HG03378 (cell line): ENCODE measurements at regions not wholly inside any gene's neighbourhood (a gene's known extent, or its start where the extent isn't known, plus 50 kb on each side); places are given as distances from the start of the nearest gene placed in this dataset.
"Not testable (repeated sequence)": the region's sequence is repeated elsewhere in the genome, so short reads cannot be mapped to it uniquely, and the experiment has no call there.

Experiments used
- ATAC-seq: cut with Tn5 transposase; IDR thresholded peaks from one replicate; pipeline ENCODE4 v1.9.1; 2021; ENCODE audit warnings: mild to moderate bottlenecking, moderate library complexity; ENCODE audit not compliant: unreplicated experiment

DNA sequence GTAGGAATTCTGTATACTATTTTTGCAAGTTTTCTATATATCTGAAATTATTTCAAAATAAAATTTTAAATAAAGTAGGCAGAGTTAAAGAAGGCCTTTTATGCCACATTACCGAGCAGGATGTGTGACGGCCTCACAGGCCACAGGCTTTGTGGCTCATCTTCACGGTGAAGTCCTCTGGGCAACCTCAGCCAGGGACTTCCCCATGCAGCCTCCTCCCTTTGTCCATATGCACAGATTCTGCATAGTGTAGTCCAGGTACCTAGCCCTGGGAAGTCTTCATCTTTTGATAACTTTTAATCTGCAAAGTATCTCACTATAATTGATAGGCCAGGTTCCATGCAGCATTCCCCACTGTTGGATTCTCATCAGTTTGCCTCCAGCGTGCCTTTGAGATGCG is 62.8 kb downstream of the ARHGAP11B start:
- not testable (repeated sequence) for ATAC-seq

DNA sequence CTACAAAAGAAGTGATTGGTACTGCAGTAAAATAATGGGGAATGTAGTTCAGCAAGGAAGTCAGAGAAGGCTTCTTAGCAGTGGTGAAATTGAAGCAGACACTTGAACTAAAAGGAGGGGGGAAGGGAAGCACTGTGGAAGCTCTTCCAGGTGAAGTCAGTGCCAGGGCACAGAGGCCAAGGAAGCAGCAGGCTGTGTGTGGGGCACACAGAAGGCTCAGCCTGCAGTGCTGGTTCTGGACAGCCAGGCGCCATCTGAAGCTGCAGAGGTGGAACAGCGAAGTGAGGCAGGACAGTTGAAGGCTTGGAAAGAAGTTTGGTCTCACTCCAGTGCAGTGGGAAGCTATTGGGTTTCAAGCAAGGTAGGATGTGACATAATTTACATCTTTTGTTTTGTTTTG is 64.2 kb downstream of the ARHGAP11B start:
- not testable (repeated sequence) for ATAC-seq

DNA sequence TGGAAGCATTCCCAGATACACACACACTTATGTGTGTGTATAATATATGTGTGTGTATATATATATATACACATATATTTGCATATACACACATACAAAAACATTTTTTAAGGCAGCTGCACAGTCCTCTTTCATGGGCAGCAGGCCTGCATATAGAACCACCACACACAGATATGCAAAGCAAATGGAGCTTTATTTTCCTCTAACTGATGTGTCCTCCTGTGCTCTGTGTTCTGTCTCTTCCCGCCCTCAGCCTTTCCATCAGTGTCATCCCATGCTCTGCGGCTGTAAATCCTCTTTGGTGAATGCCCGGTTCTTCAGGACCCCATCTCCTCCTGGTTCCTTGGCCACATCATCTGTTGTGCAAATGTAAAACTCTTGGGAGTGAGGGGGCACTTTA is 69.9 kb downstream of the ARHGAP11B start:
- not testable (repeated sequence) for ATAC-seq

DNA sequence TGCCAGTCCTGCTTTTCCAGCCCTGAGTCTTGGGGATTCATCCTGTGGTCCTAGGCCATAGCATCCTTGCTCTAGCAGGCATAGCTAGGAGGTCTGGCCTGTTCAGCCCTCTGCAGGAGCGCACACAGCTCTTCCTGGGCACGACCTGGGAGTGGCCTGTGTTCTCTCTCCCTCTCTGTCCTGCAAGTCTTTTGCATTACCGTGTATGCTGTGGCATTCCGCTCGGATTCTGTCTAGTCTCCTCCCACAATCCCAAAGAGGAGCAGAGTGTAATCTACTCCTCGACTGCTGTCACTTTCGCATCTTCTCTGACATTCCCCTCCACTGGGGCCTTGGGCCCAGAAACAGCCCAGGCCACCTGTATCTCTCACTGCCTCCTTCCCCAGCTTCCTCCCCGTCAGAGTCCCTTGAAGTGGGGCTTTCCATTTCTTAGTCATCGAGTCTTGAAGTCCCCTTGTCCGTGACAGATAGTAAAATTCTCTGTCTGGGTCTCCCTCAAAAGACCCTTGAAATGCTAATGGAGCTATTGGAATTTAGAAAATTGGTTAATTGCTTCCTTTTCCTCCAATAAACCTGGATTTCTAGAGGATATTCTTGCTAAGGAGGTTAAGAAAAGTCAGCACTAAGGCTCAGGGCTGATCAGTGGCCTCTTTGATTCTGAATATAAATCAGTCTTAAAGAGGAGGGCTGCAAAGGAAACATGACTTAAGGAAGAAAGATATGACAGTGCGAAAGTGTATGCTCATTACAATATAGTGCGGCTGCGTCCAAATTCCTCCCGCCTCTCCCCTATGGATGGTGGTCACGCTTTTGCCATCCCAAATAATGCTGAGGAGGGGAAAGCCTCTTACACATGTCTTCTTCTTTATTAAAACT is 70.7 kb downstream of the ARHGAP11B start:
- ATAC-seq = peak; percentile 80

DNA sequence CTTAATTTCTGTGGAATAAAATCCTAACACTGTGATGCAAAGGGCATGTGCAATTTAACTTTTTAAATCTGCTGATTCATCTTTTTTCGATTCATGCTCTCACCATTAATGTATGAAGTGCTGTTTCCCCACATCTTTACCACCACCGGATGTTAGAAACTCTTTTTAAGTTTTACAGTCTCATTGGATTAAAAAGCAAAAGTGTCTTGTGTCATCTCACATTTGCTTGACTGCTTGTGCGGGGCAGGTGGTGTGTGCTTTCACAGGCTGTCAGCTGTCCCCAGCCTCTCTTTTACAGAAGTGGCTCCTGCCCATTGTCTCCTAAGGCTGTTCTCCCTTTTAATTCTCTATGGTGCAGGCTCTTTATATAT is 71.4 kb downstream of the ARHGAP11B start:
- ATAC-seq = peak; percentile 46

DNA sequence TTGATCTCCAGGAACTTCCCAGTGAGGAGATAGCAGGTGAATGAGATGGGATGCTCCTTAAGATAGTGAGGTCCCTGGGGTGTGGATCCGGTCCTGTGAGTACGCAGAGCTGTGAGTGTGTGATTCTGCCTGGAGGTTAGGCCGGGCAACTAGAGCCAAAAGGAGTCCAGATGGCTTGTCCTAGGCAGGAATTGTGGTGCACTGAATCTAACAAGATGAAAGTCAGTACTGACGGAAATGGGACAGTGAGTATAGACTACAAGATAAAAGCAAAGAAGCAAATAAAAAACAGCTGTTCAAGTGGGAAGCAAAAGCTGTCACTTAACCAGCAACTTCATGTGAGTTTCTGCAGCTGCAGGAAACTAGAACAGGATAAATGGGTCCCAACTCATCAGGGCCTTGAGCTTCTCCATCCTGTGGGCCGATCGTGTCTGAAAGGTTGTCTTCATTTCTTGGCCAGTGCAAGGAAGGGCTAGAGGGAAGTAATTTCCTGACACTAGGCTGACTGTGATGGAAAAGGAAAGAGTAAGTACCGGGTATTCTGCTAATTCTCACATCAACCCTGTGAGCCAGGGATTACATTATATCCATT is 74.2 kb downstream of the ARHGAP11B start:
- ATAC-seq = not testable (repeated sequence)

DNA sequence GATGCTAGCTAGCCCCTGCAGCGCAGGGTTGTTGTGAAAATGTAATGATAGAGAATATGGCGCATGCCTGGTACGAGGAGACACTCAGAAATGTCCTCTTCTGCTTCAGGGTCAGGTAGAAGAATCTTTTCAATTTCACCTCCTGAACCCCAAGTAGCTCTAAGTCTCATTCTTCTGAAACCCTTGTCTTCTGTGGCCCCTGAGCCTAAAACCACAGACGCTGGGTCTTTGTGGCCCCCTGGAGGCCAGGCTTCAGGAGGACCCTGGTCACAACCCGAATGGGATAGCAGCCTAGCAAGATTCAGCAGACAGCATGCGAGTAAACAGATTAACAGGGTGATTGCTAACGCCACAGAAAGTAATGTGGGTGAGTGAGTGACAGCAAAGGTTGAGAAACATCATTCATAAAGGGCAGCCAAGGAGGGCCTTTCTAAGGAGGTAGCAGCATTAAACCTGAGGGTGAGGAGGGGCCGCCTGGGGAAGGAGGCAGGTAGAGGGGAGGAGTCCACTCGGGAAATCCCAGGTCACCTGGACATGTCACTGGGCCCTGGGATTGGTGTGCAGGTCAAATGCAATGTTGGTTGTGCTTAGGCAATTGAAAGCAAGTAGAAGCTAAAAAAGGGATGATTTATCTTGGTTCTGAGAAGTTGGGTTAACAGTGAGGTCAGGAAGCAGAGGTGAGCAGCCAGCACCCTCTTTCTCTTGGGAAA is 82.2 kb downstream of the ARHGAP11B start:
- not testable (repeated sequence) for ATAC-seq

DNA sequence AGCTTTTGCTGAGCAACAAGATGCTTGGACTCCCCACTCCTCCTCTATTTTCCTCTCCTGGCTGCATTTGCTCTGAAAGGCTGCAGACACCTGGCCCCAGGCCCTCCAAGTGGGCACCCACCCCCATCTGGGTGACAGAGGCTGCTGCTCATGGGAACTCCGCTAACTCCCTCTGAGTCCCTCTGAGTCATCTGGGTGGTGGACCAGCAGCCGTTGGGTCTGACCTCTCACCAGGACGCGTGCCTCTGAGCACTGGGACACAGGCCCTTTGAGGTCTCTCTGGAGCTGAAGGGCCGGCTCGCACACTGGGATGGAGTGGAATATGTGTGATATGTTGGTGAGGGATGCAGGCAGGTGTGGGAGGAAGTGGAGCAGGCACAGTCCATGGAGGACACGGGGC is 82.9 kb downstream of the ARHGAP11B start:
- not testable (repeated sequence) for ATAC-seq

DNA sequence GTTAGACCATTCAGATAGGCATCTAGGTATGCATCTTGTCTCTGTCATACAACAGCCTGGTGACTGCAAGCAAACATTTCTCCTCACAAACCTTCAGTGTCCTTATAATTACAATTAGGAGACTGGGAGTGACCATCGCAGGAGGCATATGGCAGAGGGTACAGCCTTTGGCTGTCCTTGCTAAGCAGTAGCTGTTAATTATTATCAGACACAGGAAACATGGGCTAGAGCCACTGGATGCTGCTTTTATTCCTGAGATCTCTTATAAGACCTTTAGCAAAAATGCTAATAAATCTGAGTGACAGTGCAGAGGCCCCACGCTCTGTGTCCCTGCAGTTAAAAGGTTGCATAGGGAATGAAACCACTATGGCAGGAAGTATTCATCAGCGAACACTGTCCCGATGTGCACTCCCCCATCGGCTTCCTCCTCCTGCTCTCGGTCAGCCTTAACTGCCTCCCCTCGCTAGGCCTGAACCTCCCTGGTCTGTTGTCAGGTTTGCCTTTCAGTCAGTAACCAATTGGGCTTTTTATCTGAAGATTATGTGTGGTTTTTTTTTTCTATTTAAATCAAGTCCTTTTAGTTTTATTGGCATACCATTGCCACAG is 92.2 kb downstream of the ARHGAP11B start:
- ATAC-seq = peak; percentile 73

DNA sequence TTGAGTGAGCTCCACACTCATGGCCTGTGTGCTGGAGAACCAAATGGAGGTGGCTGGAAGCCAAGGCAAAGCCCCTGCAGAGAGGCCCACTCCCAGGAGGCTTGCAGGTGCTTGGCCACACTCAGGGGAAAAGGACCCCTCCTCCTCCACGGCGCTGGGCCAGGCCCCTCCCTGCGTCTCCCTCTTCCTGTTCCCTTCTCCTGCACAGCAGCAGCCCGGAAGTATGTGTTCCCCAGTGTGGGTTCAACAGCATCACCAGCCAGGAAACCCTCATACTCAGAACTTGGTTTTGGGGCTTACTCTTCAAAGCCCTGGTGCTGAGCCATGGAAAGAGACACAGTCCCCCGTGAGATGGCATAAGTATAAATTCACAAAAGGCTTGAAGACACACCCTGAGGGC is 93.4 kb downstream of the ARHGAP11B start:
- not testable (repeated sequence) for ATAC-seq

DNA sequence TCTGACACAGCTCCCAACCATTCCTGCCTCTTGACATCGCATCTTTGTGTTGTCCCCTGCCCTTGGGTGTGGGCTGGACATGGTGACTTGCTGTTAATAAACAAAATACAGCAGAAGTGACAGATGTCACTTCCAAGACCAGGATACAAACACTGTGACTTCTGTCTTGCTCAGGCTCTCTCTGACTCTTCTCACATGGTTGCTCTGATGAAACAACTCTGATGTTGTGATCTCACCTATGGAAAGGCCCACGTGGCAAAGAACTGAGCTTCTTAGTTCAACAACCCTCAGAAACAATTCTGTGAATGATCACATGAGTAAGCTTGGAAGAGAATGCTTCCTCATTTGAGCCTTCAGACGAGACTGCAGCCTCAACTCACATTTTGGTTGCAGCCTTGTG is 94.9 kb downstream of the ARHGAP11B start:
- ATAC-seq = not testable (repeated sequence)

DNA sequence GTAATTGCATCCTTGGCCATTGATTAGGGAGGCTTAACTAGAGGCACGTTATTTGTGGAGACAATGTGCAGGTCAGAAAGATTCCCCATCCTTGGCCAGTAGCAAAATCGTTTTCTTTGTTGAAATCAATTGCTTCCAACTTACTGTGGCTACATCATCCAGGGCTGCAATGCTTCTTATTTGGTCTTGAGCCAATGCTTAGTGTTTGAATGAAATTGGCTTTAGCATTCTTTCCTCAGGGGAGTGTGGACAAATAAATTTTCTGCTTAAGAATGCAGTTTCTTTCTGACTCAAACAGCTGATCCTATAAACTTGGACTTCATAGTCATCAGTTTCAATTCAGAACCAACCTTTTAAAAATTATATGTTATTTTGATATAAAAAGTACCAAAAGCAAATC is 95.6 kb downstream of the ARHGAP11B start:
- not testable (repeated sequence) for ATAC-seq

DNA sequence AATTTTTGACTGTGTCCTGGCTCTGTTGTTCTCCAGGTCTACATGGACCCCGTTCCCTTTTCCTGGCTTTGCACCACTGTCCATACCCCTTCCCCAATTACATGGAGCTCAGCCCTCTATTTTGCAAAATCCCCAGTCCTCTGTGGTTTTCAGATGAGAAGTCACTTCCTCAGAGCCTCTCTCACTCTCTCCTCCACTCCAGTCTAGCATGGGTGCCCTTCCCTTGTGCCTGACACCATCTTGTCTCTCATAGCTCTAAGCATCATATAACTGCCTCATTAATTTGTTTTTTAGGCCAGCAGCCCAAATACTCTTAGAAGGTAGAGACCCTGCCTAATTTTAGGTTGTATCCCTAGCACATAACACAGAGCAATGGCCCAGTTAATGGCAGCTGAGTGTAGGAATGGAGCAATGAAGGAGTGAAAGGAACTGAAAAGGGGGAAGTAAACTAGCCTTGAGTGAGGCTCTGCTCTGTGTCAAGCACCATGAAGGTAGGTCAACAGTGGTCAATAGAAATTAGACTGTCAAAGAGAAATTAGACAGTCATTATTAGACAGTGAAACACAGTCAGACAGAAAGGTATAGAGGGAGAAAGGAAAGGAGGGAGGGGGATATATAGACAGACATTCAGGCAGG is 97.7 kb downstream of the ARHGAP11B start:
- not testable (repeated sequence) for ATAC-seq

DNA sequence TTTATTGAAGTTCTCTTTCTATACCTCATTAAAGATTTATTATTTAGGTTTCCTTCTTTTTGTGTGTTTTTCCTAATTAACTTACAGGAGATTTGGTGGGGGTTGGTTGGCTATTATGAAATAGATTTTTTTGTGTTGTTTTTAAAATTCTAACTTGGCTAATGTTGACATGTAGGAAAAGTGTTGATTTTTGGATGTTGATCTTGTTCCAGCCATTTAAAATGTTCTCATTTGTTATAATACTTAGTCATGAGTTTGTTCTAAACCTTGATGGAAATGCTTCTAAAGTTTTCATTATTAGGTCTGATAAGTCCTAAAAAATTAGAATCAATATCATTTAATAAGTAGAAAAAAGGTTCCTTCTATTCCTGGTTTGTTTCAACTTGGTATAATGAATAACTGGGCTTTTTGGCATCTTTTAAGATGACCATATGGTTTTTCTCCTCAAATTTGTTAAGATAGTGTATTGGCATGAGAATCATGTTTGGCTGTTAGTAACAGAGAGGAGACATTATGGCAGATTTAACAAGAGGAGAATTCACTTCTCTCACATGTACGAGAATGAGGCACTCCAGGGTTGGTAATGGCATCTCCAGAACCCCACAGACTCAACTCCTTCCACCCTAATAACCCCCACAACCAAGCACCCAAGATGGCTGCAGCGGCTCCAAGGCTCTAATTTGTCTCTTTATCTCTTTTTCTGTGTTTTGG is 104.1 kb downstream of the ARHGAP11B start:
- ATAC-seq = not testable (repeated sequence)

DNA sequence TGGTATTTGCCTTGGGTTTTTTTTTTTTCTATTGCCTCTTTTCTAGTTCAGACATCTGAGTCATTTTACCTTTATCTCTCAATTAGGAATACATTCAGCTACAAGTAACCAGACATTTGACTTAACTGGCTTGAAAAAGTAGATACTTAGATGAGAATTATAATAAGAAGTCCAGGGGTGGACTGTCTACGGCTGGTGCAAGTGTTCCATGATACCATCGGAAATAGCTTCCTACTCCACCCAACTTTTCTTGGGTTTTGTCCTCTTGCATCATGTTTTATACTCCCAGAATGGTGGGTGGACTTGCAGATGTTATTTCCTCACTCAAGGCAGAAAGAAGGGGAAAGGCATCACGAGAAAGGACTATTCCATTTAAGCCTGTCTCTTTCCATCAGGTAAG is 104.7 kb downstream of the ARHGAP11B start:
- ATAC-seq = not testable (repeated sequence)

DNA sequence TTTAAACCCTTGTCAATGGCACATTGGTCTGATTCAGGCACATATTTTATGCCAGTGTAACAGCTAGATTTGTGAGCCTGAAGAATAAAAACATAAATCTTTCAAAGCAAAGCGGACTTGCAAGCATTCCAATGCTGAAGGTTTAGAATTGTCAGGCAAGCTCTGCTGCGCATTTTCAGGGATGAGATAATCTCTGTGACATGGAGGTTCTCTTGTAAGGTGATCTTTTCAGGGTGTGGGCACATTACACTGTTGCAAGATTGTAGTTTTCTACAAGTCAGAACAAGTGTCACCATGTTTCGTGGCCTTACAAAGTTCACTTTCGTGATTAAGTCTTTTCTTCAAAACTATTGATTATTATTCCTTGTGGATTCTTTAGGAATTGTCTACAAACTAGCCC is 106.2 kb downstream of the ARHGAP11B start:
- not testable (repeated sequence) for ATAC-seq

DNA sequence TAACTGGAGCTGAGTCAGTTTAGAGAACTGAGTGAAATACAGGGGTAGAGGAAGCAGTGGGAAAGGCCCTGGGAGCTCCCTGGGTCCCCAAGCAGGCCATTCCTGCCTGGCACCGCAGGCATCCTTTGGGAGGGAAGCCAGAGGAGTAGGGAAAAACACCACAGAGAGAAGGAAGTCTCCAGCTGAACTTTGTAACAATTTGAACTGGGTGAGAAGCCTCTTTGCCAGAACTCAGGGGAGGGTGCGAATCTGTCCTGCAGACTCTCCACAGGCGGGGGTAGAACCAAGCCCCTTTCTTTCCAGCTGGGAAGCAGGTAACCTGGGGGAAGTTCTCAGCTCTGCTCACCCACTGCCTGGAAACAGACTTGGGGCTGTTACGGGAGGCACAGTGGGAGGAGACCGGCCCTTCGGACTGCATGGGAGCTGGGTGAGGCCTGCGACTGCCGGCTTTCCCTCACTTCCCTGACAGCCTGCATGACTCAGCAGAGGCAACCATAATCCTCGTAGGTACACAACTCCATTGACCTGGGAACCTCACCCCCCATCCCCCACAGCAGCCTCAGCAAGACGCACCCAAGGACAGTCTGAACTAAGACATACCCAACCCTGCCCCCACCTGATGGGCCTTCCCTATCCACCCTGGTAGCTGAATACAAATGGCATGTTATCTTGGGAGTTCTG is 110.1 kb downstream of the ARHGAP11B start:
- ATAC-seq = not testable (repeated sequence)

DNA sequence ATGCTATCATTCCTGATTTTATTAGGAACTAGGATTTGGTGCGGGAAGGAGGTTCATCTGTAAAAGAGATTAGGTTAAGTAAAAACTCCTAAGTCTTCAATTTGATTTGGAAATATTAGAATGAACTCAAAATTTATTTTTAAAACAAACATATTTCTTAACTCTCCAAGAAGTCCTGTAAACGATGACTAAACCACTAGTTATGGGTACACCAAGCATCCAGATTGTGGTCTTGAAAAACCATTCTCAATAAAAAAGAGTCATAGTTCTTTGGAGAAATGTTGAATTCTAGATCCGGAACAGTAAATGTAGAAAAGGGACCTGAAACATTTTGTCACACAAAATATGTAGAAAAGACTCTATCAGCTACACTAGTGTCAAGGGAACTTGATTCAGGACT is 116.9 kb downstream of the ARHGAP11B start:
- not testable (repeated sequence) for ATAC-seq

DNA sequence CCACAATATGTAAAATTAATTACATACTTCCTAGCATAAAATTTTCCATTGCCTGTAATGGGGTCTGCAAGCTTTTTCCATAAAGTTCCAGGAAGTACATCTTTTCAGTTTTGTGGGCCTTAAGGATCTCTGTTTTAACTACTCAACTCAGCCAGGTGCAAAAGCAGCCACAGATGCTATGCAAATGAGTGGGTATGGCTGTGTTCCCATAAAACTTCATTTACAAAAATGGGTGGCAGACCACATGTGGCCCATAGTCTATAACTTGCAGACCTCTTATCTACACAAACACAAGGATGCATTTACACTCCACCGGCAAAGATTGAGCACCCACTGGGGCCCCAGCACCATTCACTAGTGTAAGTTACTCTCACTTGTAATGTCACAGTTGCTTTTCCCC is 123.1 kb downstream of the ARHGAP11B start:
- ATAC-seq = not testable (repeated sequence)
